Vagina (tissue), 2 donors: ENCODE measurements at regions not wholly inside any gene's neighbourhood (a gene's known extent, or its start where the extent isn't known, plus 50 kb on each side); places are given as distances from the start of the nearest gene placed in this dataset.

Experiments
- POLR2A ChIP-seq, 2 donors: fragments of 450-650 bp; IDR thresholded peaks; one replicate each; pipeline ENCODE4 v1.6.1; 2017; ENCODE audit warnings: antibody characterized with exemption in 2 of 2, mild to moderate bottlenecking in 2 of 2, moderate library complexity in 2 of 2
- POLR2AphosphoS5 ChIP-seq, 2 donors: sonication (generic); formaldehyde crosslinking; IDR thresholded peaks; one replicate each; pipeline ENCODE4 v1.9.0; 2017; ENCODE audit warnings: antibody characterized with exemption in 2 of 2, mild to moderate bottlenecking in 2 of 2, low read depth in 1 of 2; ENCODE audit not compliant: insufficient read depth in 1 of 2
- TF ChIP-seq, protein P1 (sequence below), 3 experiments: fragments of 450-650 bp in 2 of 3; fragments of 200-600 bp in 1 of 3; sonication (generic) in 1 of 3; IDR thresholded peaks; one replicate each; pipeline ENCODE4 v1.5.1; 2017 to 2019; ENCODE audit warnings: antibody characterized with exemption in 3 of 3, mild to moderate bottlenecking in 2 of 3, moderate library complexity in 2 of 3

DNA sequence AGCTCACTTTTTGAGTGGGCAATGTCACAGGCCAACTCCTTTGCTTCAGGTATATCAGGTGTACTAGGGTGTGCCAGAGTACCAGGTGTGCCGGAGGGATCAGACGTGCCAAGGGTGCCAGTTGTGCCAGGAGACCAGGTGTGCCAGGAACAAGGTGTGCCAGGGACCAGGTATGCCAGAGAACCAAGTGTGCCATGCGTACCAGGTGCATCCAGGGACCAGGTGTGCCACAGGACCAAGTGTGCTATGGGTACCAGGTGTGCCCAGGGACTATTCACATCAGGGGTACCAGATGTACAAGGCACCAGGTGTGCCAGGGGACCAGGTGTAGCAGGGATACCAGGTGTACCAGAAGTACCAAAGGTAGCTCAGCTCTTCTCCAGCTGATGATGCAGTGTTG, 174.7 kb upstream of the S1PR3 start:
- TF ChIP-seq, protein P1, sequence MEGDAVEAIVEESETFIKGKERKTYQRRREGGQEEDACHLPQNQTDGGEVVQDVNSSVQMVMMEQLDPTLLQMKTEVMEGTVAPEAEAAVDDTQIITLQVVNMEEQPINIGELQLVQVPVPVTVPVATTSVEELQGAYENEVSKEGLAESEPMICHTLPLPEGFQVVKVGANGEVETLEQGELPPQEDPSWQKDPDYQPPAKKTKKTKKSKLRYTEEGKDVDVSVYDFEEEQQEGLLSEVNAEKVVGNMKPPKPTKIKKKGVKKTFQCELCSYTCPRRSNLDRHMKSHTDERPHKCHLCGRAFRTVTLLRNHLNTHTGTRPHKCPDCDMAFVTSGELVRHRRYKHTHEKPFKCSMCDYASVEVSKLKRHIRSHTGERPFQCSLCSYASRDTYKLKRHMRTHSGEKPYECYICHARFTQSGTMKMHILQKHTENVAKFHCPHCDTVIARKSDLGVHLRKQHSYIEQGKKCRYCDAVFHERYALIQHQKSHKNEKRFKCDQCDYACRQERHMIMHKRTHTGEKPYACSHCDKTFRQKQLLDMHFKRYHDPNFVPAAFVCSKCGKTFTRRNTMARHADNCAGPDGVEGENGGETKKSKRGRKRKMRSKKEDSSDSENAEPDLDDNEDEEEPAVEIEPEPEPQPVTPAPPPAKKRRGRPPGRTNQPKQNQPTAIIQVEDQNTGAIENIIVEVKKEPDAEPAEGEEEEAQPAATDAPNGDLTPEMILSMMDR (IDR thresholded peaks at IDR 0.05) = no peak
- TF ChIP-seq POLR2A (IDR thresholded peaks at IDR 0.05) (no peak), POLR2AphosphoS5 (IDR thresholded peaks at IDR 0.05; ENCODE audit: insufficient read depth in 1 of 2, low read depth in 1 of 2) (no peak)
